ENCODE measurements at regions not wholly inside any gene's neighbourhood (a gene's known extent, or its start where the extent isn't known, plus 50 kb on each side); places are given as distances from the start of the nearest gene placed in this dataset.

GRCh38 chr12:13503094-13503835, 306.7 kb downstream of the EMP1 start:
- DNase-seq (ENCODE audit: low read depth): no peak

- no peak for DNase-seq (ENCODE audit: low read depth)
Measured at GRCh38 chr12:13499008-13499407, 302.5 kb downstream of the EMP1 start.

GRCh38 chr12:13496111-13496510, 299.6 kb downstream of the EMP1 start:
- no peak for DNase-seq (ENCODE audit: low read depth)

- DNase-seq (ENCODE audit: low read depth): no peak
Measured at GRCh38 chr12:13489246-13489645, 292.7 kb downstream of the EMP1 start.

GRCh38 chr12:13487326-13487725, 290.8 kb downstream of the EMP1 start:
- no peak for DNase-seq (ENCODE audit: low read depth)

- no peak for DNase-seq (ENCODE audit: low read depth)
Measured at GRCh38 chr12:13486794-13487193, 290.3 kb downstream of the EMP1 start.

GRCh38 chr12:13478650-13479181, 282.2 kb downstream of the EMP1 start:
- DNase-seq (ENCODE audit: low read depth): no peak

- DNase-seq (ENCODE audit: low read depth): no peak
Measured at GRCh38 chr12:13474381-13474780, 277.9 kb downstream of the EMP1 start.

- no peak for DNase-seq (ENCODE audit: low read depth)
Measured at GRCh38 chr12:13472690-13473089, 276.2 kb downstream of the EMP1 start.

- DNase-seq (ENCODE audit: low read depth): no peak
Measured at GRCh38 chr12:13471471-13471870, 274.9 kb downstream of the EMP1 start.

GRCh38 chr12:13465635-13466034, 269.1 kb downstream of the EMP1 start:
- DNase-seq (ENCODE audit: low read depth): peak; percentile 8

GRCh38 chr12:13463189-13463588, 266.7 kb downstream of the EMP1 start:
- no peak for DNase-seq (ENCODE audit: low read depth)

- DNase-seq (ENCODE audit: low read depth): no peak
Measured at GRCh38 chr12:13462450-13462849, 265.9 kb downstream of the EMP1 start.

- no peak for DNase-seq (ENCODE audit: low read depth)
Measured at GRCh38 chr12:13455778-13456144, 259.2 kb downstream of the EMP1 start.

- no peak for DNase-seq (ENCODE audit: low read depth)
Measured at GRCh38 chr12:13454991-13455777, 258.7 kb downstream of the EMP1 start.

- DNase-seq (ENCODE audit: low read depth): no peak
Measured at GRCh38 chr12:13452955-13453570, 256.5 kb downstream of the EMP1 start.

- no peak for DNase-seq (ENCODE audit: low read depth)
Measured at GRCh38 chr12:13451776-13452175, 255.2 kb downstream of the EMP1 start.

GRCh38 chr12:13450231-13451080, 253.9 kb downstream of the EMP1 start:
- no peak for DNase-seq (ENCODE audit: low read depth)

GRCh38 chr12:13444076-13444475, 247.6 kb downstream of the EMP1 start:
- peak; percentile 2 for DNase-seq (ENCODE audit: low read depth)

- DNase-seq (ENCODE audit: low read depth): no peak
Measured at GRCh38 chr12:13443498-13443897, 247.0 kb downstream of the EMP1 start.

GRCh38 chr12:13443028-13443427, 246.5 kb downstream of the EMP1 start:
- DNase-seq (ENCODE audit: low read depth): no peak

GRCh38 chr12:13442457-13442856, 245.9 kb downstream of the EMP1 start:
- DNase-seq (ENCODE audit: low read depth): no peak

Data from EH (cell line).